ENCODE measurements at regions not wholly inside any gene's neighbourhood (a gene's known extent, or its start where the extent isn't known, plus 50 kb on each side); places are given as distances from the start of the nearest gene placed in this dataset.

DNA sequence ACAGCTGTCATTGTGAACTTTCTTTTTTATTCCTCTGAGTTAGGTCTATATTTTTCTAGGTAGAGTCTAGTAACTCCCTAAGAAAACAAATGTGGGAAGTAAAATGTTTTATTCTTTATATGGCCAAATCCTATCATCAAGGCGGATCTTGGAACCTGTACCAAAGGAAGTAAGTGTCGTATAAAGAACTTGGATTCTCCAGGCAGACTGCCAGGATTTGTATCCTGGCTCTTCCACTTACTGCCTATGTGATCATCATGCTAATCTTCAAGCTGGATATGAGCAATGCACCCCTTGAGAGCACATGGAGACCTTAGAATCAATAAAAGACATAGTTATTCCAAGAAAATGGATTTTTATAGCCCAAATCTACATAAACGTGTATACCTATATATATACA, 286.5 kb downstream of the PCDH17 start:
- no peak for DNase-seq

DNA sequence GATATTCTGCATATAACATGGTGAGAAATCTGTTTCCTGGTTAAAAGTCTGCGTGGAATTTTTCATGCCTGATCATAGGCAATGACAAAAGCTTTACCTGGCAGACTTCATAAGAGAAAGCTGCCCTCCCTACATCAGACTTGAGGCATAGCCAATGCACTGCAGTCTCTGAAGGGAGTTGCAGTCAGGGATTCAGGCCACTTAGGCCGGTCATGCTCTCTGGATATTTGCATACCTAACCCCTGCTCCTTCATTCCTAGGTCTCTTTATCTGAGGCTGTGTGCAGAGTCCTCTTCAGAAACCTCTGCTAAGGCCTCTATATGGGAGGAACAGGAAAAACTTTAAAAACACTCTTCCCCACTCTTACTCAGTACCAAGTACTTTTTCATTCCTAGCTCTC, 287.4 kb downstream of the PCDH17 start:
- no peak for DNase-seq

DNA sequence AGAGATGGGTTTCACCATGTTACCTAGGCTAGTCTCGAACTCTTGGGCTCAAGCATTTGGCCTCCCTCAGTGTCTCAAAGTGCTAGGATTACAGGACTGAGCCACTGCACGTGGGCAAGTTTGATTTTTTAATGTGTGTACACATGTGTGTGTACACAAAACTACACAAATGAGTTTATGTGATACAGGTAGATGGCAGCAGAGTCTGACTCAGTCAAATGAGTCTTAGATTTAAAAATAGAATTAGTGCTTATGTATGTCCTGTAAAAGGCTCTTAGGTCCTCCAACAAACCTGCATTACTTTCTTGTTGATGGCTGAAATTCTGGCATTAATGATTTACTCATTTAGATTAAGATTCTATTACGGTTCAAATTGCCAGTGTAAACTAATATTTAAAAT, 293.7 kb downstream of the PCDH17 start:
- no peak for DNase-seq

DNA sequence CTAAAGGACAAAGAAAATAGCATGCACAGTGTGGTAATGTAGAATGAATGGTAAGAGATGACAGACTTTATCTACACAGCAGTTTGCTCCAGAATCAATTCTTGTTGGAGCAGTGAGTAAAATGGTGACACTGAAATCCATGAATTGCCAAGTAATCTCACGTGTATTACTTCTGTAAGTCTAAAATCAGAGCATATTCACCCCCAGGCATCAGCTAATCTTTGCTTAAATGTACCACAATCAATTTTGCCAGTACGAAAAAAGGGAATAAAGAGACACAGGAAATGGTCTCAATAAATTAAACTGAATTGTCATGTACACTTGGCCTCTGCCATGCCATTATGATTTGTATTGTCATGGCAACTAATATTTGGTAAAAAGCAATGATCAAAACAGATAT, 294.2 kb downstream of the PCDH17 start:
- DNase-seq: no peak

DNA sequence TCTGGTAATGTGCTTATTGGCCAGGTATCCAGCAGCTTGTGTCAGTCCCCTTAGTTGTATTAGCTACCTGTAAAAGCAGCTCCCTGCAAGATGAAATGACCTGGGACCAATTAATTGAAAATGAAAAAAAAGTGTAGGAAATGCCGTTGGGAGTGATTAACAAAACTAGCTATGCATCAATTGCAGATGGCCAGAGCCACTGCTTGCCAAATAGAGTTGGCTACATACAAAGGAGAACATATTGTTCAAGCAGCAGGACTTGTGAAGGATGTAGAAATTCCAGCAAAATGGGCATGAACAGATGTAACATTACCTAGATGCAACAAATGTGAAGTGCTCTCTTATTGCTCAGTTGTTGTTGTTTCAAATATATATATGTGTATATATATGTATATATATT, 300.5 kb downstream of the PCDH17 start:
- DNase-seq: no peak

DNA sequence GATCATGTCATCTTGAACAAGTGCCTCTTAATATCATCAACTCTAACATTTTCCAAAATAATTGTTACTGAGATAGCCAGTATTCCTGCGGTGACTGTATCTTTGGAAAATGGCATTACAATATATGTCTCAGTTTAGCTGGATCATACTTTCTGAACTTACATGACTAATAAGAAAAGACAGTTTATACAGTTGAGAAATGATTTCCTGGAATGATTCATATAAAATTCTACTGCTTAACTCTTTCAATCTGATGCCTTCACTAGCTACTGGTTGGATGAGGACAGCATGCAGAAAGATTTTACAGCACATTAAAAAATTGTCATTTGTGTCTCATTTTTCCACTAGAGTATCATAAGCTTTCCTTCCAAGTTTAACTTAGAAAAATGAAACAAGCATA, 302.1 kb downstream of the PCDH17 start:
- no peak for DNase-seq

DNA sequence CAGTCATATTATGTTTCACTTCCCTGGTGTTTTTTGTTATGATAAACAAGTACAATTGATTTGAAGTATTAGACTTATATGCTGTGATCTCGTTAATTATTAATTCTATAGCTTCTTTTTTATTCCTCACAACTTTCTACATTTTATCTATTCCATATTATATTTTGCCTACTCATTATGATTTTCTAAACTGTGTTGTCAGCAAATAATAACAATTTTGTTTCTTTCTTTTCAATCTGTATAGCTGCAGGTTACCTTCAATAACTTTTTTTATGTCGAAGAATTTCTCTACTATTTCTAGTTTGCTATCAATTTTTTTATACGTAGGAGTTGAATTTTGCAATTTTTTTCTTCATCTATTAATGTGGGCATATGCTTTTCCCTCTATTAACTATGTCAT, 304.4 kb downstream of the PCDH17 start:
- DNase-seq: no peak

DNA sequence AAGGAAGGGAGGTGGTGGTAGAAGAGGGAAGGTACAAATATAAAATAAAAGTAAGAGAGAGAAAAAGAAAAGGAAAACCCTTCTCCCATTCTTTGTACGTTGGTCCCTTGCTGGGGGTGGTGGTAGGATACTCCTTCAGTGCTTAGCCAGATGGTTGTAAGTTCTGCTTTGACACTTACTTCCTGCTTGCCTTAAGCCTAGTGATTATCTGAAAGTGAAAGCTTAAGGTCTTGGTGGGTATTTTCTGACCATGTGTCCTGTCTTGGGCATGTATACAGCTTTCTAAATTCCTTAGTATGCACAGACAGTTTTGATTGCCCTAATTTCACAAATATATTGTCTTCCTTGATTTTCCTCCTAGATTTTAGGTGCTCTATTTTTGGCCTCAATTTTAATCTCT, 314.8 kb downstream of the PCDH17 start:
- DNase-seq: no peak

DNA sequence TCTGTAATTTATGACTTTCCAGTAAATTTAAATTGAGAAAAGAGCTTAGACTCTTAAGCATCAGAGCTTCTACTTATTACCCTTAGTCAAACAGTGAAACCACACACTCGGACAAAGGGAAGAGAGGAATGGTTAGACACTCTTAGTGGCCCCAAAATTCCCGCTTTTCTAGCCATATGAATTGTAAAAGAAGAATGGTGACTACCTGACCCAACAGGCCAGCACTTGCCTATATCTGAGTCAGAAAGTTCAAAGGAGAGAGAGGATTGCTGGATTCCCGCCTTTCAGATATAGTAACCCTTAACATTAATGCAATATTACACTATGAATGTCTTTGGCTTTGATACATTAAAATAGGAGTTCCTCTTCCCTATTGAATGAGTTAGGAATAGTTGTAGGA, 317.3 kb downstream of the PCDH17 start:
- no peak for DNase-seq

DNA sequence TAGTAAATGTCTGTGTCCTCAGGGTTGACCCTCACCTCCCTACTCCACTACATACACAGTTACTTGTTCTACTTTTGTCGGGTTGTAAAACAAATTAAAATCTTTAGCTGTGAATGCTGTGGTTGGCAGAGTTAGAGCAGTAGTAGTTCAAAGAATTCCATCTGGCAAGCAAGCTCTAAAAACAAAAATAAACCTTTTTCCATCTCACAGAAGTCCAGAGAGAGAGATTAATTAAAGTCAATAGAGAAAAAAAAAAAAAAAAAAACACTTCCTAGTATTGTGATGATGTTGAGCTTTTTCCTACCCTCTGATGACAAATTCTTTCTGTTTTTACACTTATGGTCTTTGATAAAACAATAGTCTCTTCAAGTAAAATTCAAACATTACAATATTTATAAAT, 338.4 kb downstream of the PCDH17 start:
- DNase-seq: no peak

DNA sequence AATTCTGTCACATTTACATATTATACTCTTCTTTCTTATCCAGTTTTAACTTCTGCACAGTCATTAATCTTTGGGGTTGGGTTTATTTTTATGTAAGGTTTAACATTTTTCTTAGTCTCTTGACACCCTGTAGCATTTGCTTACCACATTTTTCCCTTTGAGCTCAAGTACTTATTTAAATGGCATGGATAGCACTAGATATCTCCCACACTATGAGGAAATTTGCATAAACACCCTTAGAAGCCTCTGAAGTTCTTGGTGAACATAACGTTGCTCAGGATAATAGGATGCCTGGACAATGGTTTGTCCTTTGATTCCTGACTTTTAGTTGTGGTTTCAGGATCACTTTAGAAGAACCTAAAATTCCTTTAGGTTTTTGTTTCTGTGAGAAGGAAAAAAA, 338.9 kb downstream of the PCDH17 start:
- no peak for DNase-seq

DNA sequence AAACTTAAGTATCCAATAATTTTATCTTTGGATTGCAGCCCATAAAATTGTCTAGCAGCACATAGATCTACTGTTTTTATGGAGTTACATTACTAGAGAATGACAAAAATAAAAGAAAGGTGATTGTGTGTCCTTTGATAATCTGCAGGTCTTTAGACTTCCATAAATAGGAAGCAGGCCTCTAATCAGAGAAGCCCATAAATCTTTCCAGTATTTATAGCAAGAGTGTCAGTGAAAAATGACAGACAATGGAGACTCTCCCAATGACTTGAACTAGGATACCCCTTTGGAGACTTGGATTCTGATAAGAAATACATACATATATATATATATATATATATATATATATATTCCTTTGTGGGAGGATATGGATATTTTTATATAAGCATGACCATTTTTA, 351.2 kb downstream of the PCDH17 start:
- DNase-seq: no peak

DNA sequence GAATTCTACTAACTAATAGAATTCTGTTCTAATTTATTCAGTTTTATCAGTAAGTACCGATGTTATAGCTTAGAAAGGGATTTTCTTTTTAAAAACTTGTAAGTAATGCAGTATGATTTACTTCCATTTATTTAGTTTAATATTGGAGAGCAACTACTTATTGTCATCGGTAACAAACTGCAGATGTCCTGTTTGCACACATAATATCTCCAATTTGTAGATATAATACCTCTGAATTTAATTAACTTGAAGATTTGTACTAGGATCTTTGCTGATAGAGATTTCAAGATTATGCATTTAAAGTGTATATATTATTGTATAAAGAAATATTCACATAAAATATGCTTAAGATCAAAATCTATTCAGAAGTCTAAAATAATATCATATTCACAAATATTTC, 356.7 kb downstream of the PCDH17 start:
- no peak for DNase-seq

DNA sequence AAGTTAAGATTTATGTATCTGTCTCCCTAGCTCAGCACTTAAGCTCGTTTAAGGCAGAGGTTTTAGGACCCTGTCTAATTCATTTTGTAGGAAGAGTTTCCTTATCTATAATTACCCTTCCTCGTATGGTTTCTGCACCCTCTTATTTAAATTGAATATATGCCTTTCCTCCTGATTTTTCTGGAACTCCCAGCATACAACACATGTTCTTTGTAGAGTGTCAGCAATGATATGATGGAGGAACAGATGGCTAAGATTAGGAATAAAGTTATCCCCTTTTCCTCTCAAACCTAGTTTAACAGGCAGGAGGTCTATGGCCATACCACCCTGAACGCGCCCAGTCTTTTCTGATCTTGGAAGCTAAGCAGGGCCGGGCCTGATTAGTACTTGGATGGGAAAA, 359.5 kb downstream of the PCDH17 start:
- no peak for DNase-seq

DNA sequence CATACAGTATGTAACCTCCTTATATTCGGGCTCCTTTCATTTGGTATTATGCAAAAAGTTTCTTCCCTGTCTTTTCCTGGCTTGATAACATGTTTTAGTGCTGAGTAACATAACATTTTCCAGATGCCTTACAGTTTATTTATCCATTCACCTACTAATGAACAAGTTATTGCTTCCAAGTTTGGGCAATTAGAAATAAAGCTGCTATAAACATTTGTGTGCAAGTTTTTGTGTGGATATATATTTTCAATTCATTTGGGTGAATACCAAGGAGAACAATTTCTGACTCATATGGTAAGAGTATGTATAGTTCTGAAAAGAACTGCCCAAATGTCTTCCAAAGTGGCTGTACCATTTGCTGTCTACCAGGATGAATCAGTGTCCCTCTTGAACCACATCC, 360.9 kb downstream of the PCDH17 start:
- DNase-seq: no peak

DNA sequence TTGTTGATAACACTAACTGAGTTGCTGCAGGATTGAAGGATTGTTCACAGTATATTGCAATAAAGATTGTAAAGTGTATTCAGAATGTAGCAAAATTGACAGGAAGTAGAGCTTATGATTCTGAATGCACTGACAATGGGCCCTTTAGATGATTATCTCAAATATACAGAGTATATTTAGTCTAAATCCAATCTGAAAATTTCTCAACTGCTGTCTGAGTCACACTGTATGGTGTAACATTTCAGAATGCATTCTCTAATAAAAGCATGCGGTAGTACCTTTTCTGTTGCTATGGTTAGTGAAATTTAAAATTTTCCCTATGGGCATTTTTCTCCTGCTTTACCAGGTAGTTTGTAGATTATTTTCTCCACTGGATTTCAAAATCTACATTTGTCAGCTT, 365.2 kb downstream of the PCDH17 start:
- DNase-seq: no peak

DNA sequence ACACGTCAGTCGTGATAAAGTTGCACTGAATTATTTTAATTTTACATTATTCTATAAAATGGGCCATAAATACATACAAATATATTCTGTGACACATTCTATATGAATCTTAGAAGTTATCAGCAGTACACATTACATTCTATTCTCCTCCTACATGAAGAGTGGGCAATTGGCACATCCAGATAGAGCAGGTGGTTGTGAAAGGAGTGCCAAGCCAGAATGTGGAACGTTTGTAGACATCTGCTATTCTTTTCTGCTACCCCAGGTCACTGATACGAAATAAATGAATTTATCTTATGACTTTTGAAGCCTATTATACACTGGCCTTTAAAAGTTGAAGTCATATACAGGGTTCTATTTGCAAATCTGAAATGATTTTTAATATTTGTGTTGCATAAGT, 373.2 kb downstream of the PCDH17 start:
- no peak for DNase-seq

DNA sequence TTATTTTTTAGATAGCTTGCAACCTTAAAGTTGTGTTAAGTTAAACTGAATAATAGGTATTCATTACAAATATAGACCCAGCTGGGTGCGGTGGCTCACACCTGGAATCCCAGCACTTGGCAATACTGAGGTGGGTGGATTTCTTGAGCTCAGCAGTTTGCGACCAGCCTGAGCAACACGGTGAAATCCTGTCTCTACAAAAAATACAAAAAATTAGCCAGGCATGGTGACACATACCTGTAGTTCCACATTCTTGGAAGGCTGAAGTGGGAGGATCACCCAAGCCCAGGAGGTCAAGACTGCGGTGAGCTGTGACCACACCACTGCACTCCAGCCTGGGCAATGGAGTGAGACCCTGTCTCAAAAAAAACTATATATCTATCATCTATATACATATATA, 386.5 kb downstream of the PCDH17 start:
- DNase-seq: no peak

DNA sequence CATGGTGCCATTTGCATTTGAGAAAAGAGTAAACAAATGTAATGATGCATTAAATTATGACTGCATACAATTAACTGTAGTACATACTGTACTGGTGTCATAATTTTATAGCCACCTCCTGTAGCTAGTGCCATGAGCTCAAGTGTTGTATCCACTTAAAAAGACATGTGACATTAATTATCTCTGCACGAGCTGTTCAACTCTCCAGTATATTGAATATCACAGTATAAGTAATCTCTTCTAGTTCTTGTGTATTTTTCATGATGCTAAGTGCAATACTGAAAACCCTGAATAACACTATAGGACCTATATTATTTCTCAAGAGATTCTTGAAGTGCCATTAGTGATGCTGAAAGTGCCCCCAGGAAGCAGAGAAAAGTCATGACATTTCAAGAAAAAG, 387.3 kb downstream of the PCDH17 start:
- DNase-seq: no peak

DNA sequence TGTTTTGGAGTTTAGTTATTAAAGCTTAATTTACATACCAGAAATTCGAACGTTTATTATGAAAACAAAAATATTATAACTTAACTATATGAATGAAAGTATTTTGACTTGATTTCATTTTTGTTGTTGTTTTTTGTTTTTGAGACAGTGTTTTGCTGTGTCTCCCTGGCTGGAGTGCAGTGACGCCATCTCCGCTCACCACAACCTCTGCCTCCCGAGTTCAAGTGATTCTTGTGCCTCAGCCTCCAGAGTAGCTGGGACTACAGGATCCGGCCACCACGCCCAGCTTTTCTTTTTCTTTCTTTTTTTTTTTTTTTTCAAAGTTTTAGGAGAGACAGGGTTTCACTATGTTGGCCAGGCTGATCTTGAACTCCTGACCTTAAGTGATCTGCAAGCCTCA, 392.6 kb downstream of the PCDH17 start:
- no peak for DNase-seq

DNA sequence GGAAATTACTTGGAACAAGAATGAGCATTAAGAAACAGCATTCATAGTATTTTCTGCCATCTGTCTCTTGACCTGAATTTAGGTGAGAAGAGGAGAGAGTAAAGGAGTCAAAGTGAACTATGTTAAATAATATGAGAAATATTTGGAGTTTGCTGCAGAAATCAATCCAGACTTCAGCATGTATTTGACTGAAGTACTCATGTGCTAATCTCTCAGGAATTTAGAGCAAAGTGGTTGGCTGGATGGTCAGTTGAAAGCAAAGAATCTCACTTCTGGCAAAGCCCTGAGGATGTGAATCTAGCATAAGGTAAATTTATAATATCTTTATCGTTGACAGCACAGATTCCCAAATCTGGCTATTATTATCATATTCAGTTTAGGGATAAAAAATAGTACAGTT, 394.3 kb downstream of the PCDH17 start:
- no peak for DNase-seq

DNA sequence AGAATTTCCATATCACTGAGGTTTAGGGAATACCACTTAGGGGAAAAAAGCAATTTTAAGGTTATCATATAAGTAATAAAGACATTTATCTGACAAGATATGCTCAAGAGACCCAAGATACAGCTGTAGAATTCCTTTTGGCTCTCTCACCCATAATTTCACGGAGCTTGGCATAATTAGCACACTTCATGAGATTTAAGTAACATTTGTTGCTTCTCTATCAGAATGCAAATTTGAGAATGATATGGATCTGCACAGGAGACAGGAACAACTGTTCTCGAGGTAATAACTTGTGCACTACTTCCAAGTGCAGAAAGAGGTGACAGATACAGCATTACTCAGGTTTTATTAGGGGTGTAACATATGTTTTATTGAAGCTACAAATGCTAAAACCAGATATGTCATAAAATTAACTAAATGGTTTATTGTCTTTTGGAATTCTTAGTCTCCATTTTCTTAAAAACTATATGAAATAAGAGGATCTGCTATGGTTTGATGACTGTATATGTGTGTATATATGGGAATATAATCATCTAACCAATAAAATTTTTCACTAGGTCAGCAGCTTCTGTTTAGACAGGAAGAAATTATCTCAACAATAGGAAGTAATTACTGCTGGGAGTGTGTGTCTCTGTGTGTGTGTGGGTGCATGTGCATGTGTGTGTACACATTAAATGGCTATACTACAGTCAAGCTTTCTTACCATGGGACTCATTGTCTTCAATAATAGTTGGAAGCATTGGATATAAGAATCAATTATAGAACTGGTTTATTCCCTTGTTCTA, 401.3 kb downstream of the PCDH17 start:
- DNase-seq: no peak

DNA sequence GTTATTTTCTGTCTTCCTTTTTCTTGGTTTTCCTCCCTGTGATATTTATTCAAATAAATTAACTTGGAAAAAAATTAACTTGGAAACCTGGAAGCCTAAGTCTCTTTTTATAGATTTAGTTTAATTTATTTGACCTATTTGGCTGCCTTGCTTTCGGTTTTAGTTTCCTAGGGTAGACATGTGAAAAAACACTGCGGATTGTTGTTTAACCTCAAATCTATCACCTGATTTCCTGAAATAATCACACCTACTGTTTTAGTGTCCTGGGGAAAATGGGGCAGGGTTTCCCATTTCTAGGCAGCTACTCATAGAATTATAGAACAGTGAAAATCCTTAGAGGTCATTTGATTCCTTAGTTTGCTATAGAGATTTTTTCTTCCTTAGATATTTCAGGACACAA, 412.4 kb downstream of the PCDH17 start:
- DNase-seq: no peak

DNA sequence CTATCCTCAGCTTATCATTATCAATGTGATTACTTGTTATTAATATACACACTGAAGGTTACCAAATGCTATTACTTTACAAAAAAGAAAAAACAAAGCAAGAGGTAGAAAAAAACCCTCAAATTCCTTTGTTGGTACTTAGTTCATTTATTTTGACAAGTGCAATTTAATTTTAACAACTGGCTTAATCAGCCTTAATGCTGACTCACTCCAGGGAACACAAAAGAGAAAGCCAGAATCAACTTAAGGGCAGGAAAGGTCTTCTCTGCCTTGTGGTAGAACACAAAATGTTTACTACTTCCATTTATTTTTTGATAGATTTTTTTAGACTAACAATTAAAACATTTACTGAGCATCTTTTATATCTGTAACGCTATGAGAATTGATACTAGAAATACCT, 417.1 kb downstream of the PCDH17 start:
- DNase-seq: no peak

DNA sequence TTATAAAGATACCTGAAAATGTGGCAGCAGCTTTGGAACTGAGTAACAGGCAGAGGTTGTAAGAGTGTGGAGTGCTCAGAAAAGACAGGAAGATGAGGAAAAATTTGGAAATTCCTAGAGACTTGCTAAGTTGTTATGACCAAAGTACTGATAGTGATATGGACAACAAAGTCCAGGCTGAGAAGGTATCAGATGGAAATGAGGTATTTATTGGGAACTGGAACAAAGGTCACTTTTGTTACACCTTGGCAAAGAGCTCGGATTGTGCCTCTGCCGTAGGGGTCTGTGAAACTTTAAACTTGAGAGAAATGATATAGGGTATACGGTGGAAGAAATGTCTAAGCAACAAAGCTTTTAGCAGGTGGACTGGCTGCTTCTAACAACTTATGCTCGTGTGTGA, 419.9 kb downstream of the PCDH17 start:
- DNase-seq: no peak

Measured in NCI-H1930 (cell line).